T-cell (primary cell): ENCODE measurements at regions not wholly inside any gene's neighbourhood (a gene's known extent, or its start where the extent isn't known, plus 50 kb on each side); places are given as distances from the start of the nearest gene placed in this dataset.
"Not testable (repeated sequence)": the region's sequence is repeated elsewhere in the genome, so short reads cannot be mapped to it uniquely, and the experiment has no call there.

Source experiments
- ATAC-seq, 4 experiments: fragments of 200-7000 bp in 3 of 4; fragments of 150-1000 bp in 1 of 4; cut with Tn5 transposase; replicated peaks in 1 of 4; 1 replicate in 3 of 4; 2 replicates in 1 of 4; pipeline ENCODE4 v1.10.0; 2021; ENCODE audit warnings: moderate library complexity in 3 of 4, mild to moderate bottlenecking in 2 of 4, moderate number of reproducible peaks in 1 of 4
- CTCF ChIA-PET, 2 donors: fragments of 300-600 bp; sonication (Branson Sonifier 250); formaldehyde crosslinking; loops; one replicate each; lab custom pipeline; 2022; ENCODE audit warnings: antibody characterized with exemption in 2 of 2; lab: Charles Lee
- POLR2A ChIA-PET, 2 donors: fragments of 300-600 bp; sonication (Branson Sonifier 250); formaldehyde crosslinking; loops; one replicate each; lab custom pipeline; 2022; ENCODE audit warnings: antibody characterized with exemption in 2 of 2; lab: Charles Lee
- DNase-seq, 35 experiments: peaks; one replicate each; pipeline versions ENCODE4 v3.0.0 to v3.0.0-alpha.2; 2013 to 2023
- H3K27ac ChIP-seq: one replicate; pipeline ENCODE4 v1.5.1; 2013; ENCODE audit warnings: low read length
- H3K27me3 ChIP-seq, 2 experiments: replicated peaks in 1 of 2; 1 replicate in 1 of 2; 2 replicates in 1 of 2; pipeline versions ENCODE4 v1.6.1 to v1.7.0; 2013; ENCODE audit warnings: low read length in 1 of 2, mixed read lengths in 1 of 2; ENCODE audit not compliant: control insufficient read depth in 2 of 2, insufficient read depth in 2 of 2; ENCODE audit errors: extremely low read depth in 1 of 2
- H3K36me3 ChIP-seq, 2 donors: 1 replicate in 1 of 2; 2 replicates in 1 of 2; pipeline versions ENCODE4 v1.6.1 to v1.7.0; 2013; ENCODE audit warnings: low read length in 1 of 2; ENCODE audit not compliant: control insufficient read depth in 2 of 2, insufficient read depth in 1 of 2; ENCODE audit errors: extremely low read depth in 1 of 2
- H3K4me1 ChIP-seq, 2 experiments: 1 replicate in 1 of 2; 2 replicates in 1 of 2; pipeline versions ENCODE4 v1.6.1 to v1.7.0; 2013; ENCODE audit warnings: low read length in 2 of 2, mixed read lengths in 1 of 2; ENCODE audit not compliant: insufficient read depth in 2 of 2, control insufficient read depth in 1 of 2; ENCODE audit errors: extremely low read depth in 1 of 2
- H3K4me3 ChIP-seq, 2 donors: 1 replicate in 1 of 2; 2 replicates in 1 of 2; pipeline versions ENCODE4 v1.5.1 to v1.7.0; 2013; ENCODE audit warnings: mild to moderate bottlenecking in 2 of 2, low read length in 1 of 2, moderate library complexity in 1 of 2; ENCODE audit not compliant: control insufficient read depth in 1 of 2; ENCODE audit errors: extremely low read depth in 1 of 2
- H3K9me3 ChIP-seq: 2 replicates; pipeline ENCODE4 v1.7.0; 2013
- H3K27ac Mint-ChIP-seq, 2 donors: one replicate each; pipeline ENCODE4 v1.8.0; 2020 to 2021; ENCODE audit warnings: mild to moderate bottlenecking in 2 of 2, mixed read lengths in 2 of 2
- H3K27me3 Mint-ChIP-seq, 2 donors: one replicate each; pipeline ENCODE4 v1.8.0; 2021 to 2022; ENCODE audit warnings: mixed read lengths in 2 of 2
- H3K36me3 Mint-ChIP-seq: one replicate; pipeline ENCODE4 v1.8.0; 2021; ENCODE audit warnings: mixed read lengths
- H3K4me1 Mint-ChIP-seq, 3 donors: one replicate each; pipeline ENCODE4 v1.8.0; 2020 to 2022; ENCODE audit warnings: mixed read lengths in 3 of 3, mild to moderate bottlenecking in 1 of 3
- H3K4me3 Mint-ChIP-seq, 3 donors: one replicate each; pipeline ENCODE4 v1.8.0; 2020 to 2022; ENCODE audit warnings: mild to moderate bottlenecking in 3 of 3, mixed read lengths in 3 of 3, moderate library complexity in 3 of 3
- H3K9me3 Mint-ChIP-seq, 3 donors: one replicate each; pipeline ENCODE4 v1.8.0; 2020 to 2022; ENCODE audit warnings: mixed read lengths in 3 of 3
- WGBS: methylation state at CpG from one replicate; pipeline ENCODE4 v1.1.5; 2013; ENCODE audit warnings: missing lambda C conversion rate; ENCODE audit not compliant: insufficient coverage; 5-methylcytosine and 5-hydroxymethylcytosine counted together

- no peaks in the 10 kb centered on the region for H3K27me3 ChIP-seq
- POLR2A ChIA-PET, result no interaction called here
- CTCF ChIA-PET, result no interaction called here
- Mint-ChIP-seq H3K4me3 (no peak overlapping the region), H3K36me3 (no peaks in the 10 kb centered on the region), H3K27me3 (no peaks in the 10 kb centered on the region), H3K9me3 (peaks cover 5 to 21% (median 10%) of the 10 kb centered on the region in 3 donors), H3K27ac (no peak overlapping the region), H3K4me1 (no peaks in the 10 kb centered on the region)
- DNase-seq (no peak), ATAC-seq (no peak)
- H3K36me3 ChIP-seq, result no peaks in the 10 kb centered on the region
- H3K4me1 ChIP-seq, result no peaks in the 10 kb centered on the region
- H3K9me3 ChIP-seq, result no peaks in the 10 kb centered on the region
- no peak overlapping the region for H3K27ac ChIP-seq
- no peak overlapping the region for H3K4me3 ChIP-seq
Observed at GRCh38 chr16:6777624-6778023, 555.0 kb upstream of the RBFOX1 start.

- DNase-seq, result no peak
- ChIA-PET CTCF (no interaction called here), POLR2A (no interaction called here)
- no peaks in the 10 kb centered on the region for H3K9me3 ChIP-seq
- ATAC-seq, result no peak
- H3K27ac ChIP-seq, result no peak overlapping the region
- H3K27me3 Mint-ChIP-seq, result no peaks in the 10 kb centered on the region
- no peak overlapping the region for H3K4me3 Mint-ChIP-seq
- H3K36me3 Mint-ChIP-seq, result no peaks in the 10 kb centered on the region
- H3K4me1 Mint-ChIP-seq, result no peaks in the 10 kb centered on the region
- H3K4me1 ChIP-seq, result no peaks in the 10 kb centered on the region
- H3K4me3 ChIP-seq, result no peak overlapping the region
- 87% methylated on average over 2 of the region's 7 CpGs for WGBS
- H3K36me3 ChIP-seq, result no peaks in the 10 kb centered on the region
- H3K27ac Mint-ChIP-seq, result no peak overlapping the region
- H3K27me3 ChIP-seq, result no peaks in the 10 kb centered on the region
- peaks cover 0 to 10% (median under 1%) of the 10 kb centered on the region in 3 donors for H3K9me3 Mint-ChIP-seq
Observed at GRCh38 chr16:6775712-6776111, 556.9 kb upstream of the RBFOX1 start.

- Mint-ChIP-seq H3K36me3 (no peaks in the 10 kb centered on the region), H3K27ac (no peak overlapping the region), H3K9me3 (peaks cover 0 to 2% (median 0%) of the 10 kb centered on the region in 3 donors), H3K27me3 (no peaks in the 10 kb centered on the region), H3K4me1 (no peaks in the 10 kb centered on the region), H3K4me3 (no peak overlapping the region)
- WGBS, result 17% methylated on average over 1 of the region's 4 CpGs
- Histone ChIP-seq H3K4me3 (no peak overlapping the region), H3K9me3 (no peaks in the 10 kb centered on the region), H3K36me3 (no peaks in the 10 kb centered on the region), H3K27me3 (no peaks in the 10 kb centered on the region), H3K27ac (no peak overlapping the region), H3K4me1 (no peaks in the 10 kb centered on the region)
- no peak for DNase-seq
- ChIA-PET POLR2A (no interaction called here), CTCF (no interaction called here)
- no peak for ATAC-seq
Observed at GRCh38 chr16:6771956-6772355, 560.7 kb upstream of the RBFOX1 start.

GRCh38 chr16:6753553-6753952 is 579.1 kb upstream of the RBFOX1 start:
- no peak for DNase-seq

GRCh38 chr16:6751191-6751590 is 581.5 kb upstream of the RBFOX1 start:
- ChIA-PET CTCF (no interaction called here), POLR2A (no interaction called here)
- Histone ChIP-seq H3K27me3 (no peaks in the 10 kb centered on the region), H3K4me3 (no peak overlapping the region), H3K9me3 (no peaks in the 10 kb centered on the region), H3K27ac (no peak overlapping the region), H3K4me1 (no peaks in the 10 kb centered on the region), H3K36me3 (no peaks in the 10 kb centered on the region)
- WGBS, result 17% methylated on average over 1 of the region's 1 CpG
- DNase-seq (no peak), ATAC-seq (no peak)
- H3K4me3 Mint-ChIP-seq, result no peak overlapping the region
- H3K27me3 Mint-ChIP-seq, result no peaks in the 10 kb centered on the region
- no peak overlapping the region for H3K27ac Mint-ChIP-seq
- peaks cover 3 to 17% (median 12%) of the 10 kb centered on the region in 3 donors for H3K9me3 Mint-ChIP-seq
- H3K4me1 Mint-ChIP-seq, result no peaks in the 10 kb centered on the region
- no peaks in the 10 kb centered on the region for H3K36me3 Mint-ChIP-seq

More at GRCh38 chr16:6753553-6753952, 579.1 kb upstream of the RBFOX1 start:
- CTCF ChIA-PET, result no interaction called here
- POLR2A ChIA-PET, result no interaction called here
- no peaks in the 10 kb centered on the region for H3K4me1 Mint-ChIP-seq
- no peaks in the 10 kb centered on the region for H3K36me3 Mint-ChIP-seq
- no peaks in the 10 kb centered on the region for H3K27me3 Mint-ChIP-seq
- Histone ChIP-seq H3K27me3 (no peaks in the 10 kb centered on the region), H3K4me3 (no peak overlapping the region), H3K27ac (no peak overlapping the region), H3K4me1 (no peaks in the 10 kb centered on the region), H3K9me3 (no peaks in the 10 kb centered on the region), H3K36me3 (no peaks in the 10 kb centered on the region)
- H3K9me3 Mint-ChIP-seq, result peaks cover 9 to 15% (median 9%) of the 10 kb centered on the region in 3 donors
- no peak for ATAC-seq
- no peak overlapping the region for H3K4me3 Mint-ChIP-seq
- WGBS, result 88% methylated on average over 6 of the region's 9 CpGs
- no peak overlapping the region for H3K27ac Mint-ChIP-seq

GRCh38 chr16:6749698-6750097 is 582.9 kb upstream of the RBFOX1 start:
- Histone ChIP-seq H3K27ac (no peak overlapping the region), H3K36me3 (no peaks in the 10 kb centered on the region), H3K27me3 (no peaks in the 10 kb centered on the region), H3K9me3 (no peaks in the 10 kb centered on the region), H3K4me1 (no peaks in the 10 kb centered on the region), H3K4me3 (no peak overlapping the region)
- ChIA-PET CTCF (no interaction called here), POLR2A (no interaction called here)
- peaks cover 6 to 18% (median 17%) of the 10 kb centered on the region in 3 donors for H3K9me3 Mint-ChIP-seq
- ATAC-seq (no peak), DNase-seq (no peak)
- H3K4me1 Mint-ChIP-seq, result no peaks in the 10 kb centered on the region
- H3K4me3 Mint-ChIP-seq, result no peak overlapping the region
- no peaks in the 10 kb centered on the region for H3K36me3 Mint-ChIP-seq
- no peaks in the 10 kb centered on the region for H3K27me3 Mint-ChIP-seq
- no peak overlapping the region for H3K27ac Mint-ChIP-seq
- WGBS, result 0% methylated on average over 1 of the region's 4 CpGs

- ATAC-seq, H3K27ac Mint-ChIP-seq, H3K27me3 Mint-ChIP-seq, H3K36me3 ChIP-seq, H3K4me1 ChIP-seq, H3K27ac ChIP-seq, H3K4me3 ChIP-seq, POLR2A ChIA-PET, DNase-seq, H3K27me3 ChIP-seq, H3K4me1 Mint-ChIP-seq, H3K9me3 ChIP-seq, H3K4me3 Mint-ChIP-seq, CTCF ChIA-PET, H3K36me3 Mint-ChIP-seq: not testable (repeated sequence)
- peaks cover 9 to 21% (median 15%) of the 10 kb centered on the region in 3 donors for H3K9me3 Mint-ChIP-seq
- no CpG with 5 or more reads among the region's 2 CpGs for WGBS
Observed at GRCh38 chr16:6736302-6736701, 596.3 kb upstream of the RBFOX1 start.
